ENCODE measurements at regions not wholly inside any gene's neighbourhood (a gene's known extent, or its start where the extent isn't known, plus 50 kb on each side); places are given as distances from the start of the nearest gene placed in this dataset.
"Not testable (repeated sequence)": the region's sequence is repeated elsewhere in the genome, so short reads cannot be mapped to it uniquely, and the experiment has no call there.

DNA sequence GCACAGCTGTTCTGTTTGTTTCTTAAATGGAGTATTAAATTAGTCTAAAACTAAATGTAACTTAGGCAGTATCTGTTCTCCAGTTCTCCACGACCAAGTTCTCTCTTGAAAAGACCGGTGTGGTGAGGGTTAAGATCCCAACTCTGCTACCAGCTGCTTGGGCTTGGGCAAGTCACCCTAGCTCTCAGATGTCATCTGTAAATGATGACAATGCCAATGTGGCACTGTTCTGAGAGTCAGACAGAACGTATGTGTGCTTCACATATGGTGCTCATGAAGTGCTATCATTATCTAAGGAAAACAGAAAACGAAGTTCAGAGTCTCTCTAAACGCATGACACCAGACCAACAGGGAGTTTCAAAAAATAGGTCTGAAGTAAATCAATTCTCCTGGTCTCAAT, 4025.0 kb upstream of the TPTE start:
- CTCF ChIA-PET; DNase-seq; H3K27ac Mint-ChIP-seq; H3K4me1 Mint-ChIP-seq (ENCODE audit: low read depth); H3K4me3 Mint-ChIP-seq; H3K36me3 Mint-ChIP-seq (ENCODE audit: low read depth); H3K27me3 Mint-ChIP-seq (ENCODE audit: low read depth); ATAC-seq; POLR2A ChIA-PET; H3K9me3 Mint-ChIP-seq (ENCODE audit: insufficient read depth): not testable (repeated sequence)

- POLR2A ChIA-PET; CTCF ChIA-PET; H3K36me3 Mint-ChIP-seq (ENCODE audit: low read depth); H3K27me3 Mint-ChIP-seq (ENCODE audit: low read depth); H3K4me1 Mint-ChIP-seq (ENCODE audit: low read depth); H3K9me3 Mint-ChIP-seq (ENCODE audit: insufficient read depth): not testable (repeated sequence)
- DNase-seq (peak; percentile 29), ATAC-seq (peak; percentile 50)
- Mint-ChIP-seq H3K4me3 (peak overlapping the region; percentile 56), H3K27ac (peak overlapping the region; percentile 46)
Observed at GRCh38 chr21:6498716-6499115, 4022.7 kb upstream of the TPTE start.

DNA sequence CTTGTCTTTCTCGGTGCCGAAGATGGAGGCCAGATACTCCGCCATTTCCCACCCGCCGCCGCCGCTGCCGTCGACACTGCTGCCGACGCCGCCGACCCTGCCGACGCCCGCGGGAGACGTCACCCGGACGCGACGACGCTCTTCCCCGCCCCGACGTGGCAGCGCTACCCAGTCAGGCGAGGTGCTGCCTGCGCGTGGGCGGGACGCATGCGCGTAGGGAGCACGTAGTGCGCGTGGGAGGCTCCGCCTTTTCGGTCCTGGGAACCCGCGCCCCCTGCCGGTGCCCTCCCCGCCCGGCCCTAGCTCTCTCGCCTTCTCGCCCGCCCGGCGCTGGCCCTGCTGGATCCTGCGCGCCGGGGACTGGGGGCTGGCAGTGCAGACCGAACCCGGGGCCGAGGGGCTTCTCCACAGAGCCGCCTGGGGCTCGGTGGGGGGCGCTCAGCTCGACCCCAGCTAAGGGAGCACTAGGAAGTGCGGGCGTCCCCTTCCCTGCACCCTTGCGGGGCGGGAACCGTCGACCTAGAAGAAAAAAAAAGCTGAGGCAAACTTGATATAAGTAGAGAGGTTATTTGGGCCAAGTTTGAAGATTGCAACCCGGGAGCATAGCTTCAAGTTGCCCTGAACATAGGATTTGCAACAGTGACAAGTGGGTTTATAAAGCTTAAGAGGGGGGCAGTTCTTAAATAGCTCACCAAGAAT, 4022.1 kb upstream of the TPTE start:
- H3K4me3 Mint-ChIP-seq; H3K9me3 Mint-ChIP-seq (ENCODE audit: insufficient read depth); H3K36me3 Mint-ChIP-seq (ENCODE audit: low read depth); H3K4me1 Mint-ChIP-seq (ENCODE audit: low read depth); POLR2A ChIA-PET; H3K27me3 Mint-ChIP-seq (ENCODE audit: low read depth); H3K27ac Mint-ChIP-seq; CTCF ChIA-PET: not testable (repeated sequence)
- ATAC-seq (peak; percentile 92), DNase-seq (peak; percentile 72)

GRCh38 chr21:6499866-6500265, 4021.5 kb upstream of the TPTE start:
- H3K4me3 Mint-ChIP-seq; H3K27ac Mint-ChIP-seq; H3K27me3 Mint-ChIP-seq (ENCODE audit: low read depth); H3K36me3 Mint-ChIP-seq (ENCODE audit: low read depth); DNase-seq; H3K4me1 Mint-ChIP-seq (ENCODE audit: low read depth); POLR2A ChIA-PET; CTCF ChIA-PET; H3K9me3 Mint-ChIP-seq (ENCODE audit: insufficient read depth): not testable (repeated sequence)
- peak; percentile 28 for ATAC-seq

GRCh38 chr21:6500681-6501080, 4020.7 kb upstream of the TPTE start:
- POLR2A ChIA-PET; H3K4me1 Mint-ChIP-seq (ENCODE audit: low read depth); H3K27me3 Mint-ChIP-seq (ENCODE audit: low read depth); H3K36me3 Mint-ChIP-seq (ENCODE audit: low read depth); CTCF ChIA-PET; H3K9me3 Mint-ChIP-seq (ENCODE audit: insufficient read depth); DNase-seq; H3K4me3 Mint-ChIP-seq; H3K27ac Mint-ChIP-seq: not testable (repeated sequence)
- peak; percentile 18 for ATAC-seq

DNA sequence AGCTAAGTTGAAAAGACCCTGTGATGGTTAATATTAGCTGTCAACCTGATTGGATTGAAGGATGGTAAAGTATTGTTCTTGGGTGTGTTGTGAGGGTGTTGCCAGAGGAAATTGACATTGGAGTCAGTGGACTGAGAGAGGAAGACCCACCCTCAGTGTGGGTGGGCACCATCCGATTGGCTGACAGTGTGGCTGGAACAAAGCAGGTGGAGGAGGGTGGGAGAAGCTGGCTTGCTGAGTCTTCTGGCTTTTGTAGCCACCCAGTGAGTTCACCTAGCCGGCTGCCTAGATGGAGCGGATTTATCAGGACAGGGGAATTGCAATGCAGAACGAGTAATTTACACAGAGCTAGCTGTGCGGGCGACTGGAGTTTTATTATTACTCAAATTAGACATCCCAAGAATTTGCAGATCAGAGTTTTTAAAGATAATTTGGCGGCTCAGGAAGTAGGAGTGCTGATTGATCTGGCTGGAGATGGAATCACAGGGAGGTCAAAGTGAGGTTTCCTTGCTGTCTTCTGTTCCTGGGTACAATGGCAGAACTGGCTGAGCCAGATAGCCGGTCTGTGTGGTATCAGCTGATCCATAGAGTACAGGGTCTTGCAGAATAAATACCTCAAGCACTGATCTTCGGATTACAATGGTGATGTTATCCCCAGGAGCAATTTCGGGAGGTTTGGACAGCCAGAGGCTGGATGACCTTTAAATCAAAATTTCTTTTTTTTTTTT, 4015.1 kb upstream of the TPTE start:
- H3K27ac Mint-ChIP-seq, CTCF ChIA-PET: not testable (repeated sequence)

DNA sequence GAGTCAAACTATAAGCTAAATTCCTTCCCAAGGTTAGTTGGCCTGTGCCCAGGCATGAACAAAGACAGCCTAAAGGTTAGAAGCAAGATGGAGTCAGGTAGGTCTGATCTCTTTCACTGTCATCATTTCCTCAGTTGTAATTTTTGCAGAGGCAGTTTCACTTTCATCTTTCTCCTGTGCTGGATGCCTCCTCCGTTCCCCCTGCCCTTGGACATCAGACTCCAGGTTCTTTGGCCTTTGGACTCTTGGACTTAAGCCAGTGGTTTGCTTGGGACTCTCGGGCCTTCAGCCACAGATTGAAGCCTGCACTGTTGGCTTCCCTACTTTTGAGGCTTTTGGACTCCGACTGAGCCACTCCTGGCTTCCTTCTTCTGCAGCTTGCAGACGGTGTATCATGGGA, 4013.8 kb upstream of the TPTE start:
- H3K4me3 Mint-ChIP-seq; H3K27me3 Mint-ChIP-seq (ENCODE audit: low read depth); H3K9me3 Mint-ChIP-seq (ENCODE audit: insufficient read depth); H3K36me3 Mint-ChIP-seq (ENCODE audit: low read depth); H3K27ac Mint-ChIP-seq; ATAC-seq; DNase-seq; H3K4me1 Mint-ChIP-seq (ENCODE audit: low read depth); CTCF ChIA-PET; POLR2A ChIA-PET: not testable (repeated sequence)

More for the DNA sequence above, 4015.1 kb upstream of the TPTE start:
- H3K9me3 Mint-ChIP-seq (ENCODE audit: insufficient read depth); H3K27me3 Mint-ChIP-seq (ENCODE audit: low read depth); H3K36me3 Mint-ChIP-seq (ENCODE audit: low read depth); H3K4me1 Mint-ChIP-seq (ENCODE audit: low read depth); H3K4me3 Mint-ChIP-seq; ATAC-seq; DNase-seq; POLR2A ChIA-PET: not testable (repeated sequence)

GRCh38 chr21:6521777-6522176, 3999.6 kb upstream of the TPTE start:
- H3K36me3 Mint-ChIP-seq (ENCODE audit: low read depth); DNase-seq; H3K4me3 Mint-ChIP-seq; H3K27me3 Mint-ChIP-seq (ENCODE audit: low read depth); H3K9me3 Mint-ChIP-seq (ENCODE audit: insufficient read depth); CTCF ChIA-PET; POLR2A ChIA-PET; H3K27ac Mint-ChIP-seq; H3K4me1 Mint-ChIP-seq (ENCODE audit: low read depth); ATAC-seq: not testable (repeated sequence)

- H3K9me3 Mint-ChIP-seq (ENCODE audit: insufficient read depth); DNase-seq; H3K27me3 Mint-ChIP-seq (ENCODE audit: low read depth); H3K27ac Mint-ChIP-seq; CTCF ChIA-PET; H3K4me3 Mint-ChIP-seq; ATAC-seq; H3K36me3 Mint-ChIP-seq (ENCODE audit: low read depth); H3K4me1 Mint-ChIP-seq (ENCODE audit: low read depth); POLR2A ChIA-PET: not testable (repeated sequence)
Observed at GRCh38 chr21:6526213-6526612, 3995.2 kb upstream of the TPTE start.

- H3K4me3 Mint-ChIP-seq; H3K27ac Mint-ChIP-seq; H3K4me1 Mint-ChIP-seq (ENCODE audit: low read depth); H3K36me3 Mint-ChIP-seq (ENCODE audit: low read depth); POLR2A ChIA-PET; H3K9me3 Mint-ChIP-seq (ENCODE audit: insufficient read depth); ATAC-seq; CTCF ChIA-PET; DNase-seq; H3K27me3 Mint-ChIP-seq (ENCODE audit: low read depth): not testable (repeated sequence)
Observed at GRCh38 chr21:6530655-6531054, 3990.7 kb upstream of the TPTE start.

DNA sequence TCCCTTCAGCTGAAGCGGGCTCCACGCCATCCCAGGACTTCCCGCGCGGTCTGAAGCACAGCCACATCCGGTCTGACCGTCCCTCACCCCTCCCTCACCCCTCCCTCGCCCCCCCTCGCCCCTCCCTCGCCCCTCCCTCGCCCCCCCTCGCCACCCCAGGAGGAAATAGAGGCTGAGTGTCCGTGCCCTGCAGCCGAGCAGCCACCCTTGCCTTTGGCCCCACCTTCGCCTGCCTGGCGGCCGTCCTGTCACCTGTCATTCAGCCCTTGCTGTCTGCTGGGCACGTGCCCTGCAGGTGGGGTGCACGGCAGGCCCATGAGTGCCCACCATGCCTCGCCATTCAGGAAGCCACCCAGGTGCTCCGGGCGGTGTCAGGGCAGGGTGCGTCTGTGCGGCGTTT, 3988.1 kb upstream of the TPTE start:
- POLR2A ChIA-PET; H3K36me3 Mint-ChIP-seq (ENCODE audit: low read depth); CTCF ChIA-PET; H3K4me3 Mint-ChIP-seq; H3K27ac Mint-ChIP-seq; H3K9me3 Mint-ChIP-seq (ENCODE audit: insufficient read depth); DNase-seq; H3K27me3 Mint-ChIP-seq (ENCODE audit: low read depth); H3K4me1 Mint-ChIP-seq (ENCODE audit: low read depth); ATAC-seq: not testable (repeated sequence)

DNA sequence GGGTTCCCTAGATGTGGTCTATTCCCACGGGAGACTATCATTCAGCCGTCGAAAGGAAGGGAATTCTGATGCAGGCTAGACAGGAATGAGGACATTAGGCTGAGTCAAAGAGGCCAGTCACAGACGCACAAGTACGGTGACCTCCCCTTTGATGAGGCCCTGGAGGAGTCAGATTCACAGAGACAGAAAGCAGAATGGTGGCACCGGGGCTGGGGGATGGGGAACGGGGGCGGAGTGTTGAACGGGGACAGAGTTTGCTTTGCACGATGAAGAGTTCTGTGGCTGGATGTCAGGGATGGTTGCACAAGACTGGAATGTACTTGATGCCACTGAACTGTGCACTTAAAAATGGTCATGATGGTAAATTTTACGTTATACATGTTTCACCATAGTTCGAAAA, 3983.1 kb upstream of the TPTE start:
- H3K27ac Mint-ChIP-seq; POLR2A ChIA-PET; H3K27me3 Mint-ChIP-seq (ENCODE audit: low read depth); H3K9me3 Mint-ChIP-seq (ENCODE audit: insufficient read depth); ATAC-seq; H3K36me3 Mint-ChIP-seq (ENCODE audit: low read depth); H3K4me3 Mint-ChIP-seq; DNase-seq; H3K4me1 Mint-ChIP-seq (ENCODE audit: low read depth); CTCF ChIA-PET: not testable (repeated sequence)

DNA sequence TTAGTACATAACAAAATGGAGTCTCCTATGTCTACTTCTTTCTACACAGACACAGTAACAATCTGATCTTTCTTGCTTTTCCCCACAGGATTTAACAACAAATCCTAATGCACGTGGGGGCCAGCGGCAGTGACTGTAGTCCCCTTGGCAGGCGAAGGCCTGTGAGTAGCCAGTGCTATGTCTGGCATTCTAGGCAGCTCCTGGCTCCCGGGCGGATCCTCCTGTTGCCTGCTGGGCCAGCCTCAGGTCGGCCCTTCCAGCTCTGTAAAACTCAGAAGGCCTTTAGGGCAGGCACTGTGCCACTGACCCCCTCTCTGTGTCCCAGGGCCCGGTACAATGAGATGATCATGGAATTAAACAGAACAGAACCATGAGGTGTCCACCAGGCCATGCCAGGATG, 3981.7 kb upstream of the TPTE start:
- POLR2A ChIA-PET; H3K4me1 Mint-ChIP-seq (ENCODE audit: low read depth); H3K36me3 Mint-ChIP-seq (ENCODE audit: low read depth); H3K4me3 Mint-ChIP-seq; CTCF ChIA-PET; ATAC-seq; H3K9me3 Mint-ChIP-seq (ENCODE audit: insufficient read depth); DNase-seq; H3K27me3 Mint-ChIP-seq (ENCODE audit: low read depth); H3K27ac Mint-ChIP-seq: not testable (repeated sequence)
